Sigmoid colon (tissue), 6 donors: ENCODE measurements at regions not wholly inside any gene's neighbourhood (a gene's known extent, or its start where the extent isn't known, plus 50 kb on each side); places are given as distances from the start of the nearest gene placed in this dataset.

Source experiments
- DNase-seq: peaks from one replicate; pipeline ENCODE4 v3.0.0-alpha.2; 2019
- H3K27ac ChIP-seq, 4 donors: fragments of 200-600 bp; sonication (generic); one replicate each; pipeline ENCODE4 v1.5.1; 2016 to 2019; ENCODE audit warnings: mild to moderate bottlenecking in 1 of 4
- H3K27me3 ChIP-seq, 3 donors: fragments of 200-600 bp; sonication (generic); one replicate each; pipeline ENCODE4 v1.5.1; 2019; ENCODE audit warnings: mild to moderate bottlenecking in 1 of 3
- H3K36me3 ChIP-seq, 4 donors: fragments of 200-600 bp; sonication (generic); one replicate each; pipeline ENCODE4 v1.5.1; 2016 to 2019
- H3K4me1 ChIP-seq, 4 donors: fragments of 200-600 bp; sonication (generic); one replicate each; pipeline ENCODE4 v1.5.1; 2017 to 2019
- H3K4me3 ChIP-seq, 4 donors: fragments of 200-600 bp; sonication (generic); one replicate each; pipeline ENCODE4 v1.5.1; 2017 to 2019; ENCODE audit warnings: mild to moderate bottlenecking in 2 of 4, moderate library complexity in 1 of 4
- H3K9me3 ChIP-seq, 4 donors: fragments of 200-600 bp in 3 of 4; sonication (generic) in 3 of 4; one replicate each; pipeline versions ENCODE4 v1.5.1 to v1.6.1; 2013 to 2019
- CTCF ChIP-seq, 4 experiments: fragments of 450-650 bp in 3 of 4; fragments of 200-600 bp in 1 of 4; IDR thresholded peaks; one replicate each; pipeline ENCODE4 v1.5.1; 2016 to 2019; ENCODE audit warnings: antibody characterized with exemption in 4 of 4, mild to moderate bottlenecking in 3 of 4, moderate library complexity in 2 of 4
- EP300 ChIP-seq, 4 donors: sonication (generic); formaldehyde crosslinking; IDR thresholded peaks; one replicate each; pipeline ENCODE4 v1.6.1; 2017; ENCODE audit warnings: antibody characterized with exemption in 4 of 4
- POLR2A ChIP-seq, 2 donors: fragments of 450-650 bp; IDR thresholded peaks; one replicate each; pipeline ENCODE4 v1.6.1; 2016; ENCODE audit warnings: antibody characterized with exemption in 2 of 2, mild to moderate bottlenecking in 2 of 2, moderate library complexity in 2 of 2
- POLR2AphosphoS5 ChIP-seq, 4 donors: sonication (generic); formaldehyde crosslinking; IDR thresholded peaks; one replicate each; pipeline ENCODE4 v1.6.1; 2017; ENCODE audit warnings: antibody characterized with exemption in 4 of 4
- WGBS, 2 donors: extraction: QIAGEN DNeasy Blood & Tissue Kit; methylation state at CpG; one replicate each; pipeline ENCODE4 v1.1.7; 2013; 5-methylcytosine and 5-hydroxymethylcytosine counted together
- intact Hi-C: fragments of 100-400 bp; cut with DNase I; formaldehyde crosslinking; loops from one replicate; pipeline ENCODE4 v1.15.1; 2023
- donor health status: healthy with polysubstance abuse.
- donor health status: healthy.

GRCh38 chr18:75158465-75159237 lies 50.3 kb downstream of the PTGR3 start:
- DNase-seq, result peak; percentile 57
- 95 to 96% methylated on average over 24 of the region's 24 CpGs for WGBS, 2 donors
- H3K27me3 ChIP-seq, result no peaks in the 10 kb centered on the region
- peaks cover 0 to 34% (median 7%) of the 10 kb centered on the region in 4 donors for H3K4me1 ChIP-seq
- H3K4me3 ChIP-seq, result no peak overlapping the region
- no peaks in the 10 kb centered on the region for H3K36me3 ChIP-seq
- TF ChIP-seq CTCF (IDR thresholded peaks at IDR 0.05) (no peak), POLR2AphosphoS5 (IDR thresholded peaks at IDR 0.05) (no peak), POLR2A (IDR thresholded peaks at IDR 0.05) (no peak), EP300 (IDR thresholded peaks at IDR 0.05) (no peak)
- H3K9me3 ChIP-seq, result peaks cover 0 to 4% (median 0%) of the 10 kb centered on the region in 4 donors
- intact Hi-C loops, result no loop called here
- H3K27ac ChIP-seq, result no peak overlapping the region

- H3K27ac ChIP-seq, result no peak overlapping the region
- H3K4me3 ChIP-seq, result no peak overlapping the region
- TF ChIP-seq EP300 (IDR thresholded peaks at IDR 0.05), result no peak
- no peak for TF ChIP-seq POLR2AphosphoS5 (IDR thresholded peaks at IDR 0.05)
- no peak for TF ChIP-seq CTCF (IDR thresholded peaks at IDR 0.05)
- TF ChIP-seq POLR2A (IDR thresholded peaks at IDR 0.05), result no peak
- no peaks in the 10 kb centered on the region for H3K27me3 ChIP-seq
- H3K9me3 ChIP-seq, result peaks cover 0 to 4% (median 0%) of the 10 kb centered on the region in 4 donors
- WGBS, 2 donors, result 95 to 96% methylated on average over 12 of the region's 12 CpGs
- intact Hi-C loops, result no loop called here
- H3K4me1 ChIP-seq, result peaks cover 0 to 33% (median 7%) of the 10 kb centered on the region in 4 donors
- peak; percentile 56 for DNase-seq
- no peaks in the 10 kb centered on the region for H3K36me3 ChIP-seq
Observed at GRCh38 chr18:75157851-75158250, 51.1 kb downstream of the PTGR3 start.

- TF ChIP-seq CTCF (IDR thresholded peaks at IDR 0.05) (no peak), POLR2AphosphoS5 (IDR thresholded peaks at IDR 0.05) (no peak), EP300 (IDR thresholded peaks at IDR 0.05) (no peak), POLR2A (IDR thresholded peaks at IDR 0.05) (no peak)
- no peak for DNase-seq
- no peaks in the 10 kb centered on the region for H3K27me3 ChIP-seq
- H3K4me1 ChIP-seq, result peaks cover 0 to 28% (median 7%) of the 10 kb centered on the region in 4 donors
- 92 to 94% methylated on average over 12 of the region's 12 CpGs for WGBS, 2 donors
- intact Hi-C loops, result no loop called here
- H3K4me3 ChIP-seq, result no peak overlapping the region
- H3K9me3 ChIP-seq, result peaks cover 0 to 4% (median 0%) of the 10 kb centered on the region in 4 donors
- no peak overlapping the region for H3K27ac ChIP-seq
- no peaks in the 10 kb centered on the region for H3K36me3 ChIP-seq
Observed at GRCh38 chr18:75157381-75157780, 51.6 kb downstream of the PTGR3 start.

- 94 to 95% methylated on average over 5 of the region's 5 CpGs for WGBS, 2 donors
- Histone ChIP-seq H3K36me3 (no peaks in the 10 kb centered on the region), H3K4me1 (peaks cover 0 to 23% (median 6%) of the 10 kb centered on the region in 4 donors), H3K27ac (no peak overlapping the region), H3K9me3 (peaks cover 0 to 4% (median 1%) of the 10 kb centered on the region in 4 donors), H3K27me3 (no peaks in the 10 kb centered on the region), H3K4me3 (no peak overlapping the region)
- no peak for DNase-seq
- no peak for TF ChIP-seq POLR2A (IDR thresholded peaks at IDR 0.05)
- intact Hi-C loops, result no loop called here
Observed at GRCh38 chr18:75156831-75157230, 52.1 kb downstream of the PTGR3 start.

GRCh38 chr18:75156139-75156750 lies 52.7 kb downstream of the PTGR3 start:
- no peaks in the 10 kb centered on the region for H3K27me3 ChIP-seq
- no peak overlapping the region for H3K4me3 ChIP-seq
- peaks cover 0 to 17% (median 4%) of the 10 kb centered on the region in 4 donors for H3K4me1 ChIP-seq
- intact Hi-C loops, result no loop called here
- no peak overlapping the region for H3K27ac ChIP-seq
- H3K36me3 ChIP-seq, result no peaks in the 10 kb centered on the region
- WGBS, 2 donors, result 93 to 95% methylated on average over 24 of the region's 24 CpGs
- DNase-seq, result no peak
- H3K9me3 ChIP-seq, result peaks cover 0 to 5% (median 1%) of the 10 kb centered on the region in 4 donors
- no peak for TF ChIP-seq POLR2AphosphoS5 (IDR thresholded peaks at IDR 0.05)
- no peak for TF ChIP-seq POLR2A (IDR thresholded peaks at IDR 0.05)
- no peak for TF ChIP-seq CTCF (IDR thresholded peaks at IDR 0.05)
- no peak for TF ChIP-seq EP300 (IDR thresholded peaks at IDR 0.05)
